Activated CD4-positive, alpha-beta T cell treated with anti-CD3 and anti-CD28 coated beads, Interleukin-2, amount 10 ng/mL, durations not matched to agents 7 days and 5 days (primary cell): ENCODE measurements at regions not wholly inside any gene's neighbourhood (a gene's known extent, or its start where the extent isn't known, plus 50 kb on each side); places are given as distances from the start of the nearest gene placed in this dataset.

ENCODE experiments used
- CTCF ChIA-PET: fragments of 350-600 bp; sonication (Branson Sonifier 250); formaldehyde crosslinking; loops from one replicate; lab custom pipeline; 2021; ENCODE audit warnings: antibody characterized with exemption; lab: Charles Lee
- POLR2A ChIA-PET: fragments of 350-600 bp; sonication (Branson Sonifier 250); formaldehyde crosslinking; loops from one replicate; lab custom pipeline; 2021; ENCODE audit warnings: antibody characterized with exemption; lab: Charles Lee
- DNase-seq: peaks from one replicate; pipeline ENCODE4 v3.0.0-alpha.2; 2020
- H3K27ac Mint-ChIP-seq: one replicate; pipeline ENCODE4 v1.8.0; 2021; ENCODE audit warnings: mild to moderate bottlenecking, moderate library complexity, mixed read lengths
- H3K27me3 Mint-ChIP-seq: one replicate; pipeline ENCODE4 v1.8.0; 2021; ENCODE audit warnings: mixed read lengths
- H3K36me3 Mint-ChIP-seq: one replicate; pipeline ENCODE4 v1.8.0; 2021; ENCODE audit warnings: low read depth, mixed read lengths
- H3K4me1 Mint-ChIP-seq: one replicate; pipeline ENCODE4 v1.8.0; 2021; ENCODE audit warnings: mixed read lengths
- H3K4me3 Mint-ChIP-seq: one replicate; pipeline ENCODE4 v1.8.0; 2021; ENCODE audit warnings: mild to moderate bottlenecking, moderate library complexity, mixed read lengths
- H3K9me3 Mint-ChIP-seq: one replicate; pipeline ENCODE4 v1.8.0; 2021; ENCODE audit warnings: mixed read lengths

- peaks cover 3% of the 10 kb centered on the region for H3K9me3 Mint-ChIP-seq
- CTCF ChIA-PET: interaction anchor here (0.6 kb wide), 1 partner anchor 56 kb away, joined by 3 read pairs; no protein-coding TSS in a partner anchor
- no peak for DNase-seq
- no peaks in the 10 kb centered on the region for H3K4me1 Mint-ChIP-seq
- H3K27ac Mint-ChIP-seq: no peak overlapping the region
- no peaks in the 10 kb centered on the region for H3K36me3 Mint-ChIP-seq
- POLR2A ChIA-PET: no interaction called here
- H3K27me3 Mint-ChIP-seq: no peaks in the 10 kb centered on the region
- no peak overlapping the region for H3K4me3 Mint-ChIP-seq
Measured at GRCh38 chr12:30416631-30417030, 279.0 kb downstream of the IPO8 start.

- POLR2A ChIA-PET: no interaction called here
- no peaks in the 10 kb centered on the region for H3K4me1 Mint-ChIP-seq
- peaks cover 3% of the 10 kb centered on the region for H3K9me3 Mint-ChIP-seq
- CTCF ChIA-PET: interaction anchor here (0.6 kb wide), 1 partner anchor 57 kb away, joined by 3 read pairs; no protein-coding TSS in a partner anchor
- no peak overlapping the region for H3K27ac Mint-ChIP-seq
- H3K36me3 Mint-ChIP-seq: no peaks in the 10 kb centered on the region
- no peak overlapping the region for H3K4me3 Mint-ChIP-seq
- DNase-seq: no peak
- no peaks in the 10 kb centered on the region for H3K27me3 Mint-ChIP-seq
Measured at GRCh38 chr12:30415777-30416176, 279.9 kb downstream of the IPO8 start.

GRCh38 chr12:30414507-30414906 is 281.2 kb downstream of the IPO8 start:
- CTCF ChIA-PET: no interaction called here
- Mint-ChIP-seq H3K4me3 (no peak overlapping the region), H3K4me1 (no peaks in the 10 kb centered on the region), H3K9me3 (peaks cover 3% of the 10 kb centered on the region), H3K36me3 (no peaks in the 10 kb centered on the region), H3K27ac (no peak overlapping the region), H3K27me3 (no peaks in the 10 kb centered on the region)
- POLR2A ChIA-PET: no interaction called here
- no peak for DNase-seq

GRCh38 chr12:30400349-30400748 is 295.3 kb downstream of the IPO8 start:
- no peaks in the 10 kb centered on the region for H3K36me3 Mint-ChIP-seq
- POLR2A ChIA-PET: no interaction called here
- CTCF ChIA-PET: no interaction called here
- no peaks in the 10 kb centered on the region for H3K9me3 Mint-ChIP-seq
- DNase-seq: no peak
- no peak overlapping the region for H3K4me3 Mint-ChIP-seq
- H3K27ac Mint-ChIP-seq: no peak overlapping the region
- no peaks in the 10 kb centered on the region for H3K4me1 Mint-ChIP-seq
- H3K27me3 Mint-ChIP-seq: no peaks in the 10 kb centered on the region

- no peak for DNase-seq
- ChIA-PET CTCF (no interaction called here), POLR2A (no interaction called here)
- no peaks in the 10 kb centered on the region for H3K4me1 Mint-ChIP-seq
- H3K9me3 Mint-ChIP-seq: no peaks in the 10 kb centered on the region
- H3K27ac Mint-ChIP-seq: no peak overlapping the region
- no peaks in the 10 kb centered on the region for H3K27me3 Mint-ChIP-seq
- H3K36me3 Mint-ChIP-seq: no peaks in the 10 kb centered on the region
- no peak overlapping the region for H3K4me3 Mint-ChIP-seq
Measured at GRCh38 chr12:30399859-30400258, 295.8 kb downstream of the IPO8 start.

- H3K36me3 Mint-ChIP-seq: no peaks in the 10 kb centered on the region
- POLR2A ChIA-PET: no interaction called here
- DNase-seq: no peak
- H3K4me1 Mint-ChIP-seq: no peaks in the 10 kb centered on the region
- no peak overlapping the region for H3K27ac Mint-ChIP-seq
- no peak overlapping the region for H3K4me3 Mint-ChIP-seq
- no peaks in the 10 kb centered on the region for H3K9me3 Mint-ChIP-seq
- CTCF ChIA-PET: no interaction called here
- no peaks in the 10 kb centered on the region for H3K27me3 Mint-ChIP-seq
Measured at GRCh38 chr12:30396576-30396975, 299.1 kb downstream of the IPO8 start.

- peaks cover 2% of the 10 kb centered on the region for H3K9me3 Mint-ChIP-seq
- CTCF ChIA-PET: no interaction called here
Measured at GRCh38 chr12:30395190-30395589, 300.5 kb downstream of the IPO8 start.

GRCh38 chr12:30391766-30392366 is 303.8 kb downstream of the IPO8 start:
- H3K4me3 Mint-ChIP-seq: no peak overlapping the region
- H3K36me3 Mint-ChIP-seq: no peaks in the 10 kb centered on the region
- CTCF ChIA-PET: no interaction called here
- H3K9me3 Mint-ChIP-seq: peaks cover 6% of the 10 kb centered on the region
- no peak overlapping the region for H3K27ac Mint-ChIP-seq
- H3K27me3 Mint-ChIP-seq: no peaks in the 10 kb centered on the region
- H3K4me1 Mint-ChIP-seq: no peaks in the 10 kb centered on the region
- POLR2A ChIA-PET: no interaction called here
- DNase-seq: no peak

More at GRCh38 chr12:30395190-30395589, 300.5 kb downstream of the IPO8 start:
- H3K27me3 Mint-ChIP-seq: no peaks in the 10 kb centered on the region
- H3K4me1 Mint-ChIP-seq: no peaks in the 10 kb centered on the region
- DNase-seq: no peak
- no peak overlapping the region for H3K4me3 Mint-ChIP-seq
- POLR2A ChIA-PET: no interaction called here
- no peaks in the 10 kb centered on the region for H3K36me3 Mint-ChIP-seq
- no peak overlapping the region for H3K27ac Mint-ChIP-seq

GRCh38 chr12:30385706-30386105 is 310.0 kb downstream of the IPO8 start:
- H3K4me3 Mint-ChIP-seq: no peak overlapping the region
- peaks cover 7% of the 10 kb centered on the region for H3K9me3 Mint-ChIP-seq
- no peak overlapping the region for H3K27ac Mint-ChIP-seq
- no peaks in the 10 kb centered on the region for H3K4me1 Mint-ChIP-seq
- H3K36me3 Mint-ChIP-seq: no peaks in the 10 kb centered on the region
- ChIA-PET CTCF (no interaction called here), POLR2A (no interaction called here)
- H3K27me3 Mint-ChIP-seq: no peaks in the 10 kb centered on the region
- no peak for DNase-seq

GRCh38 chr12:30384976-30385375 is 310.7 kb downstream of the IPO8 start:
- no peaks in the 10 kb centered on the region for H3K27me3 Mint-ChIP-seq
- no peak overlapping the region for H3K4me3 Mint-ChIP-seq
- CTCF ChIA-PET: no interaction called here
- no peak overlapping the region for H3K27ac Mint-ChIP-seq
- peaks cover 8% of the 10 kb centered on the region for H3K9me3 Mint-ChIP-seq
- POLR2A ChIA-PET: no interaction called here
- no peak for DNase-seq
- H3K36me3 Mint-ChIP-seq: no peaks in the 10 kb centered on the region
- no peaks in the 10 kb centered on the region for H3K4me1 Mint-ChIP-seq

- POLR2A ChIA-PET: no interaction called here
- no peaks in the 10 kb centered on the region for H3K36me3 Mint-ChIP-seq
- no peaks in the 10 kb centered on the region for H3K27me3 Mint-ChIP-seq
- H3K4me1 Mint-ChIP-seq: no peaks in the 10 kb centered on the region
- H3K4me3 Mint-ChIP-seq: no peak overlapping the region
- H3K9me3 Mint-ChIP-seq: peaks cover 6% of the 10 kb centered on the region
- no peak overlapping the region for H3K27ac Mint-ChIP-seq
- DNase-seq: no peak
- CTCF ChIA-PET: no interaction called here
Measured at GRCh38 chr12:30378307-30378706, 317.4 kb downstream of the IPO8 start.

- POLR2A ChIA-PET: no interaction called here
- no peak for DNase-seq
- H3K4me1 Mint-ChIP-seq: no peaks in the 10 kb centered on the region
- CTCF ChIA-PET: no interaction called here
- H3K27me3 Mint-ChIP-seq: no peaks in the 10 kb centered on the region
- H3K36me3 Mint-ChIP-seq: no peaks in the 10 kb centered on the region
- peaks cover 14% of the 10 kb centered on the region for H3K9me3 Mint-ChIP-seq
- H3K27ac Mint-ChIP-seq: no peak overlapping the region
- no peak overlapping the region for H3K4me3 Mint-ChIP-seq
Measured at GRCh38 chr12:30364822-30365221, 330.8 kb downstream of the IPO8 start.

- no peak for DNase-seq
- Mint-ChIP-seq H3K4me1 (no peaks in the 10 kb centered on the region), H3K27me3 (no peaks in the 10 kb centered on the region), H3K4me3 (no peak overlapping the region), H3K27ac (no peak overlapping the region), H3K9me3 (peaks cover 8% of the 10 kb centered on the region), H3K36me3 (no peaks in the 10 kb centered on the region)
- CTCF ChIA-PET: no interaction called here
- POLR2A ChIA-PET: no interaction called here
Measured at GRCh38 chr12:30361145-30361544, 334.5 kb downstream of the IPO8 start.

- Mint-ChIP-seq H3K9me3 (peaks cover 8% of the 10 kb centered on the region), H3K36me3 (no peaks in the 10 kb centered on the region), H3K4me1 (no peaks in the 10 kb centered on the region), H3K27ac (no peak overlapping the region), H3K4me3 (no peak overlapping the region), H3K27me3 (no peaks in the 10 kb centered on the region)
- CTCF ChIA-PET: no interaction called here
- POLR2A ChIA-PET: interaction anchor here (0.6 kb wide), 1 partner anchor 84 kb away, joined by 3 read pairs; no protein-coding TSS in a partner anchor
- no peak for DNase-seq
Measured at GRCh38 chr12:30358671-30359070, 337.0 kb downstream of the IPO8 start.
